ENCODE measurements at regions not wholly inside any gene's neighbourhood (a gene's known extent, or its start where the extent isn't known, plus 50 kb on each side); places are given as distances from the start of the nearest gene placed in this dataset.

GRCh38 chr17:71085238-71086033 is 916.1 kb downstream of the KCNJ2 start (continued):
- TF ChIP-seq REST (IDR thresholded peaks at IDR 0.05; ENCODE audit: unreplicated experiment): no peak

DNA sequence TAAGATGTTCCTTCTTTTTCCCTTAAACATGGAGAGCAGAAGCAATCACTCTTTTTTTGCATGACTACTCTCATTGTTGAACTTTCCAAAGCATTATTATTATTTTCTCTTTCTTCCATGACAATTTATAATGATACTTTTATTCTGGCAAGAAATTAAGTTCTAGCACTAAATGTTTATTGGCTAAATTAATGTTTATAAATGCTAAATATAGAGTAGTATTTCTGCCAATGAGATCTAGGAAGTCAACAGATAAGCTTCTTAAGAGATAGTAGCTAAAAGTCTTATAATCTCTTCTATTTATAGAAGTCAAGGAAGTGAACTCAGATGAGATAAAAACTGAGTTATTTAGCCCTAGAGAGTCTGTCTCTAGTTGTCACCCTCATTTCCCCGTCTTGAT is 920.1 kb downstream of the KCNJ2 start:
- Histone ChIP-seq H3K36me3 (ENCODE audit: insufficient read depth) (peaks cover 3% of the 10 kb centered on the region; the same call in 1 of the 2 replicates), H3K9me2 (ENCODE audit: insufficient read depth) (no peaks in the 10 kb centered on the region), H4K20me1 (replicated peaks; ENCODE audit: insufficient read depth) (peaks cover 3% of the 10 kb centered on the region; the same call in 1 of the 2 replicates), H3K79me2 (replicated peaks; ENCODE audit: insufficient read depth) (peaks cover 11% of the 10 kb centered on the region; the same call in 1 of the 2 replicates), H3K27ac (ENCODE audit: low read depth) (no peak overlapping the region), H2AFZ (no peak overlapping the region), H3K4me2 (no peak overlapping the region), H3K4me3 (no peak overlapping the region), H3F3A (replicated peaks; ENCODE audit: low read depth) (no peaks in the 10 kb centered on the region), H3K4me1 (ENCODE audit: insufficient read depth) (no peaks in the 10 kb centered on the region), H3K27me3 (ENCODE audit: insufficient read depth) (no peaks in the 10 kb centered on the region)
- no peak overlapping the region for H3K4me3 Mint-ChIP-seq
- DNase-seq (ENCODE audit: low spot score): no peak
- H3K27me3 Mint-ChIP-seq (ENCODE audit: insufficient read depth, low read depth, poor library complexity): no peaks in the 10 kb centered on the region
- H3K27ac Mint-ChIP-seq: no peak overlapping the region
- ATAC-seq: no peak
- peaks cover 4% of the 10 kb centered on the region; the same call in 2 of the 3 replicates for H3K4me1 Mint-ChIP-seq
- H3K36me3 Mint-ChIP-seq (ENCODE audit: low read depth): peaks cover 23% of the 10 kb centered on the region; the same call in 2 of the 3 replicates
- peaks cover 18% of the 10 kb centered on the region; the same call in 2 of the 3 replicates for H3K9me3 Mint-ChIP-seq
- no peak for TF ChIP-seq ZNF114 (CRISPR knock-in tag; IDR thresholded peaks at IDR 0.05)
- TF ChIP-seq EZH2 (IDR thresholded peaks at IDR 0.05; ENCODE audit: low read depth, unreplicated experiment): no peak
- TF ChIP-seq ZNF462 (CRISPR knock-in tag; IDR thresholded peaks at IDR 0.05): no peak
- no peak for TF ChIP-seq ZNF331 (CRISPR knock-in tag; IDR thresholded peaks at IDR 0.05; ENCODE audit: low read depth)
- TF ChIP-seq STAT1 (IDR thresholded peaks at IDR 0.05; ENCODE audit: unreplicated experiment): no peak
- no peak for TF ChIP-seq CREB1 (CRISPR knock-in tag; IDR thresholded peaks at IDR 0.05; ENCODE audit: low read depth)
- no peak for TF ChIP-seq POLR2AphosphoS5 (IDR thresholded peaks at IDR 0.05; ENCODE audit: low read depth)
- TF ChIP-seq JUNB (IDR thresholded peaks at IDR 0.05; ENCODE audit: unreplicated experiment): no peak
- TF ChIP-seq ETS1 (IDR thresholded peaks at IDR 0.05): no peak
- no peak for TF ChIP-seq NANOG (IDR thresholded peaks at IDR 0.05; ENCODE audit: borderline replicate concordance)
- TF ChIP-seq EZH2phosphoT487 (IDR thresholded peaks at IDR 0.05; ENCODE audit: unreplicated experiment): no peak

Data from GM23338 (cell line).